Small intestine (tissue), 7 donors: ENCODE measurements at regions not wholly inside any gene's neighbourhood (a gene's known extent, or its start where the extent isn't known, plus 50 kb on each side); places are given as distances from the start of the nearest gene placed in this dataset.

ENCODE experiments used
- DNase-seq, 2 donors: peaks; one replicate each; pipeline versions ENCODE4 v3.0.0 to v3.0.0-alpha.2; 2013
- FAIRE-seq: peaks from 2 replicates; lab custom pipeline; 2012; peaks lifted over from hg19 to GRCh38; lab: Jason Lieb, UNC
- H3K27ac ChIP-seq, 3 donors: one replicate each; pipeline ENCODE4 v1.5.1; 2013; ENCODE audit warnings: low read length in 2 of 3, mild to moderate bottlenecking in 2 of 3, control low read depth in 1 of 3, inconsistent platforms in 1 of 3, low read depth in 1 of 3, moderate library complexity in 1 of 3
- H3K27me3 ChIP-seq, 3 donors: one replicate each; pipeline ENCODE4 v1.6.1; 2013; ENCODE audit warnings: low read length in 3 of 3, inconsistent platforms in 1 of 3; ENCODE audit not compliant: control insufficient read depth in 3 of 3, insufficient read depth in 3 of 3
- H3K36me3 ChIP-seq, 3 donors: one replicate each; pipeline ENCODE4 v1.6.1; 2013; ENCODE audit warnings: low read length in 3 of 3, inconsistent platforms in 1 of 3, low read depth in 1 of 3, mild to moderate bottlenecking in 1 of 3, moderate library complexity in 1 of 3; ENCODE audit not compliant: control insufficient read depth in 3 of 3, insufficient read depth in 2 of 3
- H3K4me1 ChIP-seq, 3 donors: one replicate each; pipeline ENCODE4 v1.6.1; 2013; ENCODE audit warnings: low read length in 2 of 3, inconsistent platforms in 1 of 3, low read depth in 1 of 3, mild to moderate bottlenecking in 1 of 3, moderate library complexity in 1 of 3; ENCODE audit not compliant: control insufficient read depth in 3 of 3, insufficient read depth in 2 of 3
- H3K4me3 ChIP-seq, 3 donors: one replicate each; pipeline ENCODE4 v1.5.1; 2013; ENCODE audit warnings: low read length in 3 of 3, control low read depth in 1 of 3, inconsistent platforms in 1 of 3, low read depth in 1 of 3, mild to moderate bottlenecking in 1 of 3, moderate library complexity in 1 of 3
- H3K9me3 ChIP-seq, 2 donors: one replicate each; pipeline ENCODE4 v1.6.1; 2013; ENCODE audit warnings: low read depth in 1 of 2, low read length in 1 of 2; ENCODE audit not compliant: control insufficient read depth in 2 of 2, insufficient read depth in 1 of 2
- WGBS, 3 donors: extraction: QIAGEN DNeasy Blood & Tissue Kit; methylation state at CpG; one replicate each; pipeline ENCODE4 v1.1.7; 2013; 5-methylcytosine and 5-hydroxymethylcytosine counted together
- donor health status: healthy with polysubstance abuse.
- donor health status: control.
- donor health status: control.
- donor health status: Bipolar disorder and iron deficiency.
- donor health status: healthy.

- Histone ChIP-seq H3K4me1 (no peaks in the 10 kb centered on the region), H3K27me3 (no peaks in the 10 kb centered on the region), H3K36me3 (no peaks in the 10 kb centered on the region), H3K4me3 (no peak overlapping the region), H3K9me3 (no peaks in the 10 kb centered on the region), H3K27ac (no peak overlapping the region)
- 91 to 96% (median 93%) methylated on average over 2 of the region's 2 CpGs for WGBS, 3 donors
- no peak for FAIRE-seq
- no peak for DNase-seq
Measured at GRCh38 chr3:73893089-73893488, 268.3 kb upstream of the PDZRN3 start.

DNA sequence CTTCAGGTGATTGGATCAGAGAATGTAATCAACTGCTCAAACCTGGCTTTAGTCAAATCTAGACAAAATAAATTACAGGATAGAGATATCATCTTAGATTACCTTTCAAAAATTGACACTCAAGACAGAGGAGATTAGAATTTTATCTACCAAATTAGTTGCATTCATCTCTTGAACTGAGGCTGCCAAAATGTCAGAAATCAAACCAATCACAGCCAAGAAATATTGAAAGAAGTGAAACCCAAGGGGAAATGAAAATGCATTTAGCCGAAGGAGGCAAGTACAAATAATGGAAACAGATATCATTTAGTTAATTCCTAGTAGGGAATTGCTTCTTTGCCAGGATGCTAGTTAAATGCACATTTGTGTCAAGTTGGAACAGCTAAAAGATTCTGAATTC lies 261.1 kb upstream of the PDZRN3 start:
- Histone ChIP-seq H3K9me3 (no peaks in the 10 kb centered on the region), H3K4me1 (no peaks in the 10 kb centered on the region), H3K4me3 (no peak overlapping the region), H3K27me3 (no peaks in the 10 kb centered on the region), H3K27ac (no peak overlapping the region), H3K36me3 (no peaks in the 10 kb centered on the region)
- DNase-seq (no peak), FAIRE-seq (no peak)
- 81 to 85% (median 82%) methylated on average over 1 of the region's 1 CpG for WGBS, 3 donors

DNA sequence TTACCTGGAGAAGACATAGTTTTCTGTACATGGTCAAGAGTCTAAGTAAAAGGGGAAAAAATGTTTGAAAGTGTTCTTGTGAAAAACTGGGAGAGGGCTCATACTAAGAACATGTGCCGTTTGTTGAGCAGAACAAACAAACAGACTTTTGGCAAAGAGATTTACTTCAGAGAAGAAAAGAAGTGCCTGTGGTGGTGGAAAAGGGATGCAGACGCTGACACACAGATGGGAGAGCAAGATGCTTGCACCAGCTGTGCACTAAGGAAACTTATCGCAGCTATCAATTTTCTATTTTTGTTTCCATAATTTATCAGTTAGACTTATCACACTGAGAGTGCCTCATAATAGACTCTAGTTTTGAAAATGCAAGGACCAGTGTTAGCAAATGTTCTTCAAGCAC lies 259.6 kb upstream of the PDZRN3 start:
- Histone ChIP-seq H3K4me1 (no peaks in the 10 kb centered on the region), H3K27me3 (no peaks in the 10 kb centered on the region), H3K27ac (no peak overlapping the region), H3K9me3 (no peaks in the 10 kb centered on the region), H3K36me3 (no peaks in the 10 kb centered on the region), H3K4me3 (no peak overlapping the region)
- FAIRE-seq (no peak), DNase-seq (no peak)
- 61 to 80% (median 80%) methylated on average over 3 of the region's 3 CpGs for WGBS, 3 donors

GRCh38 chr3:73883497-73883896 lies 258.8 kb upstream of the PDZRN3 start:
- no peak for FAIRE-seq
- H3K27ac ChIP-seq, result no peak overlapping the region
- H3K36me3 ChIP-seq, result no peaks in the 10 kb centered on the region
- no peaks in the 10 kb centered on the region for H3K4me1 ChIP-seq
- no peaks in the 10 kb centered on the region for H3K27me3 ChIP-seq
- H3K4me3 ChIP-seq, result no peak overlapping the region
- no peaks in the 10 kb centered on the region for H3K9me3 ChIP-seq
- no peak for DNase-seq

- whole genome bisulfite sequencing, 3 donors, result 33 to 59% (median 42%) methylated on average over 4 of the region's 4 CpGs
- H3K9me3 ChIP-seq, result no peaks in the 10 kb centered on the region
- H3K27ac ChIP-seq, result no peak overlapping the region
- H3K4me3 ChIP-seq, result no peak overlapping the region
- no peaks in the 10 kb centered on the region for H3K4me1 ChIP-seq
- no peaks in the 10 kb centered on the region for H3K36me3 ChIP-seq
- FAIRE-seq, result no peak
- H3K27me3 ChIP-seq, result no peaks in the 10 kb centered on the region
- DNase-seq, result no peak
Measured at GRCh38 chr3:73874606-73875369, 250.0 kb upstream of the PDZRN3 start.

- no peaks in the 10 kb centered on the region for H3K27me3 ChIP-seq
- FAIRE-seq (no peak), DNase-seq (no peak)
- H3K4me3 ChIP-seq, result no peak overlapping the region
- H3K9me3 ChIP-seq, result no peaks in the 10 kb centered on the region
- no peaks in the 10 kb centered on the region for H3K36me3 ChIP-seq
- no peak overlapping the region for H3K27ac ChIP-seq
- no peaks in the 10 kb centered on the region for H3K4me1 ChIP-seq
- WGBS, 3 donors, result 60 to 67% (median 65%) methylated on average over 4 of the region's 4 CpGs
Measured at GRCh38 chr3:73874161-73874560, 249.4 kb upstream of the PDZRN3 start.

- DNase-seq, result peak; percentile 35 to 56
Measured at GRCh38 chr3:73868688-73869315, 244.1 kb upstream of the PDZRN3 start.

DNA sequence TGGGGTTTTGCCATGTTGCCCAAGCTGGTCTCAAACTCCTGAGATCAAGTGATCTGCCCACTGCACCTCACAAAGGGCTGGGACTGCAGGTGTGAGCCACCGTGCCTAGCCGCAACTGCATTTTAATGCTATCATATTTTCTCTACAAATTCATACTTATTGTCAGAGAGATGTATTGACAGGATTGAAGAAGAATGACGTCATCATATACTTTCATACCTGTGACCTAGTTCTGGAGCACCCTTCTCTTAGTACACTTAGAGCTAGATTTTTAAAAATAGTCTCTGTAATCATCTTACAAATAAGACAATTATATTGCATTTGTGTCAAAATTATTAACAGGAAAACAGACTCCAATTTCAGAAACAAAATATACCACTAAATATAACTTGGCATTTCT lies 242.8 kb upstream of the PDZRN3 start:
- no peak for FAIRE-seq
- H3K36me3 ChIP-seq, result no peaks in the 10 kb centered on the region
- no peaks in the 10 kb centered on the region for H3K27me3 ChIP-seq
- 83 to 91% (median 83%) methylated on average over 3 of the region's 3 CpGs for WGBS, 3 donors
- H3K4me1 ChIP-seq, result no peaks in the 10 kb centered on the region
- H3K4me3 ChIP-seq, result no peak overlapping the region
- H3K9me3 ChIP-seq, result no peaks in the 10 kb centered on the region
- no peak for DNase-seq
- no peak overlapping the region for H3K27ac ChIP-seq

More at GRCh38 chr3:73868688-73869315, 244.1 kb upstream of the PDZRN3 start:
- no peaks in the 10 kb centered on the region for H3K9me3 ChIP-seq
- H3K4me3 ChIP-seq, result no peak overlapping the region
- no peak for FAIRE-seq
- H3K27me3 ChIP-seq, result no peaks in the 10 kb centered on the region
- H3K27ac ChIP-seq, result no peak overlapping the region
- H3K4me1 ChIP-seq, result no peaks in the 10 kb centered on the region
- no peaks in the 10 kb centered on the region for H3K36me3 ChIP-seq
- WGBS, 3 donors, result 24 to 50% (median 37%) methylated on average over 3 of the region's 3 CpGs
